Neutrophil (primary cell): ENCODE measurements at regions not wholly inside any gene's neighbourhood (a gene's known extent, or its start where the extent isn't known, plus 50 kb on each side); places are given as distances from the start of the nearest gene placed in this dataset.

Experiments used
- H3K27ac ChIP-seq: fragments of 200-600 bp; sonication (generic); 2 replicates; pipeline ENCODE4 v1.5.1; 2016; ENCODE audit warnings: mild to moderate bottlenecking, moderate library complexity
- H3K27me3 ChIP-seq: fragments of 200-600 bp; sonication (generic); 2 replicates; pipeline ENCODE4 v1.6.0; 2016; ENCODE audit warnings: mild to moderate bottlenecking
- H3K36me3 ChIP-seq: fragments of 200-600 bp; sonication (generic); 2 replicates; pipeline ENCODE4 v1.5.1; 2017
- H3K4me1 ChIP-seq, 2 experiments: fragments of 200-600 bp in 1 of 2; sonication (generic) in 1 of 2; 1 replicate in 1 of 2; 2 replicates in 1 of 2; pipeline versions ENCODE4 v1.5.1 to v1.6.1; 2013 to 2016; ENCODE audit warnings: low read depth in 1 of 2, low read length in 1 of 2, mild to moderate bottlenecking in 1 of 2, moderate library complexity in 1 of 2; ENCODE audit not compliant: control insufficient read depth in 1 of 2, insufficient read depth in 1 of 2
- H3K4me3 ChIP-seq, 2 experiments: fragments of 200-600 bp in 1 of 2; sonication (generic) in 1 of 2; 1 replicate in 1 of 2; 2 replicates in 1 of 2; pipeline ENCODE4 v1.5.1; 2013 to 2016; ENCODE audit warnings: low read depth in 1 of 2, low read length in 1 of 2, mild to moderate bottlenecking in 1 of 2, moderate library complexity in 1 of 2
- H3K9me3 ChIP-seq: fragments of 200-600 bp; sonication (generic); 2 replicates; pipeline ENCODE4 v1.5.1; 2016
- TF ChIP-seq, protein P1 (sequence below): fragments of 200-600 bp; sonication (generic); IDR thresholded peaks from 2 replicates; pipeline ENCODE4 v1.5.1; 2016; ENCODE audit warnings: antibody characterized with exemption

DNA sequence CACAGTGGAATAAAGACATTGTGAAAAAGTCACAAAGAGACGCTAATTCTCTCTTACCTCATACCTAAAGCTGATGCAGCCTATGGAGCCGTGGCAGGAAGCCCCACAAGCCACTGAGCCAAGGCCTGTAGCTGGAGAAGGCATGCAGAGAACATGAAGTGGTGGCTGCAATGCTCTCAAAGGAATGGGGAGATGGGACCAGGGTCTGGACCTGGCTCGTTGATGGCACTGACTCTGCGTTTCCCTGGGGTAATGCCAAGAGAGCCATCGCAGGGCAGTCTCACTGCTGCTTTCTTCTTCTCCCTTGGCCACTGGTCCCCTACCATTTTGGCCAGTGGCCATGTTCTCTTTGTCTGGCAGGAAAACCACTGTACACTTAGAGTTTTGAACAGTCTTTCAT is 329.9 kb upstream of the ZMIZ1 start:
- H3K9me3 ChIP-seq, result no peaks in the 10 kb centered on the region
- TF ChIP-seq, protein P1, sequence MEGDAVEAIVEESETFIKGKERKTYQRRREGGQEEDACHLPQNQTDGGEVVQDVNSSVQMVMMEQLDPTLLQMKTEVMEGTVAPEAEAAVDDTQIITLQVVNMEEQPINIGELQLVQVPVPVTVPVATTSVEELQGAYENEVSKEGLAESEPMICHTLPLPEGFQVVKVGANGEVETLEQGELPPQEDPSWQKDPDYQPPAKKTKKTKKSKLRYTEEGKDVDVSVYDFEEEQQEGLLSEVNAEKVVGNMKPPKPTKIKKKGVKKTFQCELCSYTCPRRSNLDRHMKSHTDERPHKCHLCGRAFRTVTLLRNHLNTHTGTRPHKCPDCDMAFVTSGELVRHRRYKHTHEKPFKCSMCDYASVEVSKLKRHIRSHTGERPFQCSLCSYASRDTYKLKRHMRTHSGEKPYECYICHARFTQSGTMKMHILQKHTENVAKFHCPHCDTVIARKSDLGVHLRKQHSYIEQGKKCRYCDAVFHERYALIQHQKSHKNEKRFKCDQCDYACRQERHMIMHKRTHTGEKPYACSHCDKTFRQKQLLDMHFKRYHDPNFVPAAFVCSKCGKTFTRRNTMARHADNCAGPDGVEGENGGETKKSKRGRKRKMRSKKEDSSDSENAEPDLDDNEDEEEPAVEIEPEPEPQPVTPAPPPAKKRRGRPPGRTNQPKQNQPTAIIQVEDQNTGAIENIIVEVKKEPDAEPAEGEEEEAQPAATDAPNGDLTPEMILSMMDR, result no peak
- H3K36me3 ChIP-seq, result no peaks in the 10 kb centered on the region
- H3K27me3 ChIP-seq, result peaks cover 3% of the 10 kb centered on the region
- no peak overlapping the region for H3K27ac ChIP-seq
- no peak overlapping the region for H3K4me3 ChIP-seq
- H3K4me1 ChIP-seq, result peaks cover 11 to 14% of the 10 kb centered on the region in 2 experiments

DNA sequence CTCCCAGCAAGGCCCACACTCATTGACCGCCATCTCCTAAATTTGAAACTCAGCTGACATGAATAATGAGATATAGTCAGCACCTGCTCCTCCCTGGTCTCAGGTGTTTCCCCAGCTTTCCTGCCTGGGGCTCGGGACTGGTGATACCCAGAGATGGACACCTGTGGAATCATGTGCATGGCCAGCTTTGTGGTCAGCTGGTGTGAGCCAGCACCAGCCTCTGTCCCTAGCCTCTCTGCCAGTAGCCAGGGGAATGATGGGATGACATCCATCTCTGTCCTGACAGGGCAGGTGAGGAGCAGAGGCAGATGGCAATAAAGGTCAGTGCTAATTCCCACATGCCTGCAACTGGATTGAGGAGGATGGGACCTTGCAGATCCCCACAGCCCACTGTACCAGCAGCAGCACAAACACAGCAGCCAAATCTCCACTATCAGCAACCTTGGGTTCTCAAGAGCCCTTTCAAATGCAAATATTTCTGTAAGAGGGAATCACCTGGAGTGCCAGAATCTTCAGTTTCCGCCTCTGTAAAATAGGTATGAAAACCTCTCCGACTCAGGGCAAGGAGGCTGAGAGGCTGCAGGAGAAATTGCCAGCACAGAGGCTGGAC is 329.2 kb upstream of the ZMIZ1 start:
- H3K4me3 ChIP-seq, result no peak overlapping the region
- peaks cover 11 to 14% of the 10 kb centered on the region in 2 experiments for H3K4me1 ChIP-seq
- H3K36me3 ChIP-seq, result no peaks in the 10 kb centered on the region
- no peaks in the 10 kb centered on the region for H3K9me3 ChIP-seq
- no peak overlapping the region for H3K27ac ChIP-seq
- peaks cover 3% of the 10 kb centered on the region for H3K27me3 ChIP-seq
- TF ChIP-seq, protein P1, result no peak

DNA sequence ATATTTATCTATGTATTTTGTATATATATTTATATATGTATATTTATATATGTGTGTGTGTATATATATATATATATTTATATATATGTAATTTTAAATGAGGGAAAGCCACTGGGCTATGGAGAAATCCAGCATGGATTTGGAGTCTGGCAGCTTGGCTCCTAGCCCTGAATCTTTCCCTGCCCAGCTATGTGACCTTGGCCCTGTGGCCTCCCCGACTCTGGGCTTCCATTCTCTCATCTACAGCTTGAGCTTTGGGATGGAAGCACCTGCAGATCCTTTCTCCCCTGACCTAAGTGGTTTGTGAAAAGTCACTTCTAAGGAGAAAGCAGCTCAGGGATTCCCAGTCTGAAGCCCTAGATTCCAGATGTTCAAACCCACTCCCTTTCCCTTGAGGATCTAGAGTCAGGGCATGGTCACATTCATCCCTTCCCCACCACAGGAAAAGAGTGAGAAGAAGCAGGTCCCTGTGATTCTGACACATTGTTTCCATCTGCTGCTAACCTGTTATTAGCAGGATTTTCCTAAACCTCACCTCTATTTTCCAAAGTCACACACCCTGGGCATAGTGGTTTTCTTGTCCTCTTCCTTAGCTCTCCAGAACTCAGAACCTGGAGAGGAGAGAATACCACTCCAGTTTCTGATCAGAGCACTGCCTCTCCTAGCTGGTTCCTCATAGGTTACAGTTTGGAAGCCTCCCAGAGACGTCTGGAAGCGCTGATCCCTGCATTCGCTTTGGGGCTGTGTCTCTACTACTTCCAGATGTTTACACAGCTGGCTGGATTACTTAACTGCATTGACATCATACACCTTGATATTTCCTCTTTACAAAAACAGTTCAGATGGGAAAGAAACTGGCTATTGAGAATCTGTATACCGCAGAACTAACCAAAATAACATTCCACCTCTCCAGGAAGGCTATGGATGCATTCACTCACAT is 327.5 kb upstream of the ZMIZ1 start:
- Histone ChIP-seq H3K36me3 (no peaks in the 10 kb centered on the region), H3K9me3 (no peaks in the 10 kb centered on the region), H3K4me1 (peaks cover 11 to 14% of the 10 kb centered on the region in 2 experiments), H3K27ac (no peak overlapping the region), H3K27me3 (peaks cover 3% of the 10 kb centered on the region), H3K4me3 (no peak overlapping the region)
- TF ChIP-seq, protein P1, result no peak

DNA sequence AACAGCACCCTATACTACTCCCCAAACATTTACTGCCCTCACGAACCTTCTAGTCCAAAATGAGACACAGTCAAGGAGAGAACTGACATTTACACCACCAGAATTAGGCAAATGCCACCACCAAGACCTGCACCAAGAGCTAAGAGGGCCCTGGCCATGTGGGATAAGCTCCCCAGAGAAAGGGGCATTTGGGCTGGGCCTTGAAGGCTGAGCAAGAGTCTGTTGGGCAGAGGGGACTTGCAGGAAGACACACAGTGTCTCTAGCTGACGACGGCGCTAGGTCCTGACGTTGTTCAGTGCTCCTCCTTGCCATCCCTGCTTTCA is 326.4 kb upstream of the ZMIZ1 start:
- H3K27ac ChIP-seq, result no peak overlapping the region

DNA sequence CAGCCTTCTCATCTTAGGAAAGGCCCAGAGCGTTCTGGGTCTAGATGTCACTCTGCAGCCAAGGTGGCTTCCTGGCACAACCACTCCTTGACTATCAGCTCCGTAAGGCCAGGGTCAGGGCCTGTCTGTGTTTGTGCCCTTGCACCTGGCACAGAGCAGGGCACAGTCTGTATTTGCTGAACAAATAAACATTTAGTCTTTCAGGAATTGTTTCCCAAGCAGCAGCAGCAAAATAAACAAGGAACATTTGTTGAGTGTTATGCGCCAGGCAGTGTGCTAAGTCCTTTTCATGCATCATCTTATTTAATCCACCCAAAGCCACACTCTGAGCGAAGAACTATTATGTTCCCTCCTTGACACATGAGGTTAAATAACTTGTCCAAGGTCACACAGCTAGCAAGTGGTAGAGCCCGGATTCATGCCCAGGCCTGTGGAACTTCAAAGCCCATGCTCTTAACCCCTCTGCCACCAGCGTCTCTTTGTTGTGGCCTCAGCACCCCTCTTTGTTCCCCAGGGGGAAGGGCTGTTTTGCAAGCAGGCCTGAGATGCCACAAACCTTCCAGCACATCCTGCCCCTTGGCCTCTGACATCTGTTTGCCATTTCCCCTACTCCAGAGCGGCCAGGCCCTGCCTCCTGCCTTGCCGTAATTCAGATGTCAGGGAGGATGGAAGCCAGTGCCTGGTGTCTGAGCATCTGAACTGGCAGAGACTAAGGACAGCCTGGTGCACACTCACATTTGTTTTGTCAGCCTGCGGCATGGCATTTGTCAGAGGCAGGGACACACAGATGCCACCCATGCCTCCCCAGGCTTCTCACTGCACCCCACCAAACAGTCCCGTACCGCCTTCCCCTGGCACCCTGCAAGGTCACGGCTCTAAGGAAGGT is 325.8 kb upstream of the ZMIZ1 start:
- Histone ChIP-seq H3K27me3 (peaks cover 3% of the 10 kb centered on the region), H3K36me3 (no peaks in the 10 kb centered on the region), H3K9me3 (no peaks in the 10 kb centered on the region), H3K4me3 (no peak overlapping the region), H3K4me1 (peaks cover 11 to 14% of the 10 kb centered on the region in 2 experiments), H3K27ac (no peak overlapping the region)
- TF ChIP-seq, protein P1, result no peak

More for the DNA sequence above, 326.4 kb upstream of the ZMIZ1 start:
- Histone ChIP-seq H3K27me3 (peaks cover 3% of the 10 kb centered on the region), H3K36me3 (no peaks in the 10 kb centered on the region), H3K4me1 (peaks cover 11 to 14% of the 10 kb centered on the region in 2 experiments), H3K4me3 (no peak overlapping the region), H3K9me3 (no peaks in the 10 kb centered on the region)
- TF ChIP-seq, protein P1, result no peak
